Activated B cell treated with CpG ODN at 0.5 μM for 24 hours (primary cell): ENCODE measurements at regions not wholly inside any gene's neighbourhood (a gene's known extent, or its start where the extent isn't known, plus 50 kb on each side); places are given as distances from the start of the nearest gene placed in this dataset.

ENCODE experiments used
- ATAC-seq: fragments of 200-7000 bp; cut with Tn5 transposase; one replicate; pipeline ENCODE4 v1.10.0; 2021; ENCODE audit warnings: low read depth, mild to moderate bottlenecking, moderate library complexity
- CTCF ChIA-PET: fragments of 350-600 bp; sonication (Branson Sonifier 250); formaldehyde crosslinking; loops from one replicate; lab custom pipeline; 2021; ENCODE audit warnings: antibody characterized with exemption; lab: Charles Lee
- POLR2A ChIA-PET: fragments of 350-600 bp; sonication (Branson Sonifier 250); formaldehyde crosslinking; loops from one replicate; lab custom pipeline; 2021; ENCODE audit warnings: antibody characterized with exemption; lab: Charles Lee
- DNase-seq: peaks from one replicate; pipeline ENCODE4 v3.0.0; 2022
- H3K27ac Mint-ChIP-seq: one replicate; pipeline ENCODE4 v1.8.0; 2020; ENCODE audit warnings: mixed read lengths
- H3K27me3 Mint-ChIP-seq: one replicate; pipeline ENCODE4 v1.8.0; 2021; ENCODE audit warnings: mixed read lengths
- H3K36me3 Mint-ChIP-seq: one replicate; pipeline ENCODE4 v1.8.0; 2021; ENCODE audit warnings: low read depth, mixed read lengths
- H3K4me1 Mint-ChIP-seq: one replicate; pipeline ENCODE4 v1.8.0; 2021; ENCODE audit warnings: mixed read lengths
- H3K4me3 Mint-ChIP-seq: one replicate; pipeline ENCODE4 v1.8.0; 2020; ENCODE audit warnings: mild to moderate bottlenecking, mixed read lengths
- H3K9me3 Mint-ChIP-seq: one replicate; pipeline ENCODE4 v1.8.0; 2020; ENCODE audit warnings: mixed read lengths
- CTCF ChIP-seq: fragments of 200-600 bp; IDR thresholded peaks from one replicate; pipeline ENCODE4 v1.8.0; 2022; ENCODE audit warnings: antibody characterized with exemption, mild to moderate bottlenecking
- intact Hi-C: fragments of 100-400 bp; cut with micrococcal nuclease; formaldehyde crosslinking; loops from one replicate; pipeline ENCODE4 v1.15.1; 2024

GRCh38 chr2:198994678-198995077 is 463.1 kb downstream of the SATB2 start:
- DNase-seq (no peak), ATAC-seq (no peak)
- intact Hi-C loops = no loop called here
- Mint-ChIP-seq H3K36me3 (no peaks in the 10 kb centered on the region), H3K9me3 (no peaks in the 10 kb centered on the region), H3K27ac (no peak overlapping the region), H3K4me1 (no peaks in the 10 kb centered on the region), H3K27me3 (no peaks in the 10 kb centered on the region), H3K4me3 (no peak overlapping the region)
- POLR2A ChIA-PET = no interaction called here
- no peak for TF ChIP-seq CTCF
- CTCF ChIA-PET = no interaction called here

- Mint-ChIP-seq H3K4me1 (no peaks in the 10 kb centered on the region), H3K27ac (no peak overlapping the region), H3K4me3 (no peak overlapping the region), H3K36me3 (no peaks in the 10 kb centered on the region), H3K27me3 (no peaks in the 10 kb centered on the region), H3K9me3 (peaks cover 5% of the 10 kb centered on the region)
- DNase-seq (no peak), ATAC-seq (no peak)
- TF ChIP-seq CTCF = no peak
- intact Hi-C loops = no loop called here
- ChIA-PET POLR2A (no interaction called here), CTCF (no interaction called here)
These were observed 466.3 kb downstream of the SATB2 start for GRCh38 chr2:198991431-198991830.

- intact Hi-C loops = no loop called here
- no peak for TF ChIP-seq CTCF
- POLR2A ChIA-PET = no interaction called here
- CTCF ChIA-PET = no interaction called here
- Mint-ChIP-seq H3K4me3 (no peak overlapping the region), H3K36me3 (no peaks in the 10 kb centered on the region), H3K27me3 (no peaks in the 10 kb centered on the region), H3K4me1 (no peaks in the 10 kb centered on the region), H3K27ac (no peak overlapping the region), H3K9me3 (peaks cover 19% of the 10 kb centered on the region)
- no peak for DNase-seq
- no peak for ATAC-seq
These were observed 482.0 kb downstream of the SATB2 start for GRCh38 chr2:198975779-198976178.

- intact Hi-C loops = no loop called here
- DNase-seq = no peak
- no peak for TF ChIP-seq CTCF
- CTCF ChIA-PET = no interaction called here
- Mint-ChIP-seq H3K27ac (no peak overlapping the region), H3K9me3 (peaks cover 19% of the 10 kb centered on the region), H3K27me3 (no peaks in the 10 kb centered on the region), H3K36me3 (no peaks in the 10 kb centered on the region), H3K4me3 (no peak overlapping the region), H3K4me1 (no peaks in the 10 kb centered on the region)
- POLR2A ChIA-PET = no interaction called here
- no peak for ATAC-seq
These were observed 484.0 kb downstream of the SATB2 start for GRCh38 chr2:198973785-198974184.

GRCh38 chr2:198973181-198973580 is 484.6 kb downstream of the SATB2 start:
- ATAC-seq (no peak), DNase-seq (no peak)
- H3K4me3 Mint-ChIP-seq = no peak overlapping the region
- H3K27me3 Mint-ChIP-seq = no peaks in the 10 kb centered on the region
- no peak for TF ChIP-seq CTCF
- H3K36me3 Mint-ChIP-seq = no peaks in the 10 kb centered on the region
- no peak overlapping the region for H3K27ac Mint-ChIP-seq
- H3K9me3 Mint-ChIP-seq = peaks cover 19% of the 10 kb centered on the region
- intact Hi-C loops = no loop called here
- ChIA-PET POLR2A (no interaction called here), CTCF (no interaction called here)
- no peaks in the 10 kb centered on the region for H3K4me1 Mint-ChIP-seq
